T-cell (primary cell): ENCODE measurements at regions not wholly inside any gene's neighbourhood (a gene's known extent, or its start where the extent isn't known, plus 50 kb on each side); places are given as distances from the start of the nearest gene placed in this dataset.

Experiments used
- ATAC-seq, 4 experiments: fragments of 200-7000 bp in 3 of 4; fragments of 150-1000 bp in 1 of 4; cut with Tn5 transposase; replicated peaks in 1 of 4; 1 replicate in 3 of 4; 2 replicates in 1 of 4; pipeline ENCODE4 v1.10.0; 2021; ENCODE audit warnings: moderate library complexity in 3 of 4, mild to moderate bottlenecking in 2 of 4, moderate number of reproducible peaks in 1 of 4
- CTCF ChIA-PET, 2 donors: fragments of 300-600 bp; sonication (Branson Sonifier 250); formaldehyde crosslinking; loops; one replicate each; lab custom pipeline; 2022; ENCODE audit warnings: antibody characterized with exemption in 2 of 2; lab: Charles Lee
- POLR2A ChIA-PET, 2 donors: fragments of 300-600 bp; sonication (Branson Sonifier 250); formaldehyde crosslinking; loops; one replicate each; lab custom pipeline; 2022; ENCODE audit warnings: antibody characterized with exemption in 2 of 2; lab: Charles Lee
- DNase-seq, 35 experiments: peaks; one replicate each; pipeline versions ENCODE4 v3.0.0 to v3.0.0-alpha.2; 2013 to 2023
- H3K27ac ChIP-seq: one replicate; pipeline ENCODE4 v1.5.1; 2013; ENCODE audit warnings: low read length
- H3K27me3 ChIP-seq, 2 experiments: replicated peaks in 1 of 2; 1 replicate in 1 of 2; 2 replicates in 1 of 2; pipeline versions ENCODE4 v1.6.1 to v1.7.0; 2013; ENCODE audit warnings: low read length in 1 of 2, mixed read lengths in 1 of 2; ENCODE audit not compliant: control insufficient read depth in 2 of 2, insufficient read depth in 2 of 2; ENCODE audit errors: extremely low read depth in 1 of 2
- H3K36me3 ChIP-seq, 2 donors: 1 replicate in 1 of 2; 2 replicates in 1 of 2; pipeline versions ENCODE4 v1.6.1 to v1.7.0; 2013; ENCODE audit warnings: low read length in 1 of 2; ENCODE audit not compliant: control insufficient read depth in 2 of 2, insufficient read depth in 1 of 2; ENCODE audit errors: extremely low read depth in 1 of 2
- H3K4me1 ChIP-seq, 2 experiments: 1 replicate in 1 of 2; 2 replicates in 1 of 2; pipeline versions ENCODE4 v1.6.1 to v1.7.0; 2013; ENCODE audit warnings: low read length in 2 of 2, mixed read lengths in 1 of 2; ENCODE audit not compliant: insufficient read depth in 2 of 2, control insufficient read depth in 1 of 2; ENCODE audit errors: extremely low read depth in 1 of 2
- H3K4me3 ChIP-seq, 2 donors: 1 replicate in 1 of 2; 2 replicates in 1 of 2; pipeline versions ENCODE4 v1.5.1 to v1.7.0; 2013; ENCODE audit warnings: mild to moderate bottlenecking in 2 of 2, low read length in 1 of 2, moderate library complexity in 1 of 2; ENCODE audit not compliant: control insufficient read depth in 1 of 2; ENCODE audit errors: extremely low read depth in 1 of 2
- H3K9me3 ChIP-seq: 2 replicates; pipeline ENCODE4 v1.7.0; 2013
- H3K27ac Mint-ChIP-seq, 2 donors: one replicate each; pipeline ENCODE4 v1.8.0; 2020 to 2021; ENCODE audit warnings: mild to moderate bottlenecking in 2 of 2, mixed read lengths in 2 of 2
- H3K27me3 Mint-ChIP-seq, 2 donors: one replicate each; pipeline ENCODE4 v1.8.0; 2021 to 2022; ENCODE audit warnings: mixed read lengths in 2 of 2
- H3K36me3 Mint-ChIP-seq: one replicate; pipeline ENCODE4 v1.8.0; 2021; ENCODE audit warnings: mixed read lengths
- H3K4me1 Mint-ChIP-seq, 3 donors: one replicate each; pipeline ENCODE4 v1.8.0; 2020 to 2022; ENCODE audit warnings: mixed read lengths in 3 of 3, mild to moderate bottlenecking in 1 of 3
- H3K4me3 Mint-ChIP-seq, 3 donors: one replicate each; pipeline ENCODE4 v1.8.0; 2020 to 2022; ENCODE audit warnings: mild to moderate bottlenecking in 3 of 3, mixed read lengths in 3 of 3, moderate library complexity in 3 of 3
- H3K9me3 Mint-ChIP-seq, 3 donors: one replicate each; pipeline ENCODE4 v1.8.0; 2020 to 2022; ENCODE audit warnings: mixed read lengths in 3 of 3
- WGBS: methylation state at CpG from one replicate; pipeline ENCODE4 v1.1.5; 2013; ENCODE audit warnings: missing lambda C conversion rate; ENCODE audit not compliant: insufficient coverage; 5-methylcytosine and 5-hydroxymethylcytosine counted together

DNA sequence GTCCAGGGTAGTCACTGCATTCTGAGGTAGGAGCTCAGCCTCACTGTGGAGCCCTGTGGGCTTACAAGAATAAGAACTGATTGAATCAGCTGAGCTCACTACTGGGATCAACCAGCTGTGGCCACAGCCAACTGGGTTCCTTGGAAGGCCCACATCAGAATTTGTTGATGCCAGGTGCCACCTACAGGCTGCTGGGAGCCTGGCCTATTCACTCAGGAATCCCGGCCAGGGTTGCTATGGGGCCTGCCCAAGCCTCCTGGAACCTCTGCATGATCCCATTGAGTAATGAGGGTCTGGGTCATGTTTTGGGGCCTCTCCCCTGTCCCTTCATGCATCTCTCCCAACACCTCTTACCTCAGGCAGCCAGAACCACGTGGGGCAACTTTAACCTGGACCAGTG, 53.9 kb upstream of the KIAA1210 start:
- Mint-ChIP-seq H3K36me3 (no peaks in the 10 kb centered on the region), H3K9me3 (no peaks in the 10 kb centered on the region), H3K4me3 (no peak overlapping the region), H3K27ac (no peak overlapping the region), H3K4me1 (no peaks in the 10 kb centered on the region), H3K27me3 (peaks cover 0 to 22% of the 10 kb centered on the region in 2 donors)
- WGBS, result no CpG with 5 or more reads among the region's 2 CpGs
- ChIA-PET CTCF (no interaction called here), POLR2A (interaction anchor here in 1 of 2 donors (0.6 kb wide), 1 partner anchor 218 kb away, joined by 3 read pairs; the partner anchor contains the start of gene SLC25A43)
- Histone ChIP-seq H3K9me3 (no peaks in the 10 kb centered on the region), H3K4me1 (no peaks in the 10 kb centered on the region), H3K36me3 (no peaks in the 10 kb centered on the region), H3K27ac (no peak overlapping the region), H3K4me3 (no peak overlapping the region), H3K27me3 (no peaks in the 10 kb centered on the region)
- DNase-seq, result no peak
- ATAC-seq, result no peak

DNA sequence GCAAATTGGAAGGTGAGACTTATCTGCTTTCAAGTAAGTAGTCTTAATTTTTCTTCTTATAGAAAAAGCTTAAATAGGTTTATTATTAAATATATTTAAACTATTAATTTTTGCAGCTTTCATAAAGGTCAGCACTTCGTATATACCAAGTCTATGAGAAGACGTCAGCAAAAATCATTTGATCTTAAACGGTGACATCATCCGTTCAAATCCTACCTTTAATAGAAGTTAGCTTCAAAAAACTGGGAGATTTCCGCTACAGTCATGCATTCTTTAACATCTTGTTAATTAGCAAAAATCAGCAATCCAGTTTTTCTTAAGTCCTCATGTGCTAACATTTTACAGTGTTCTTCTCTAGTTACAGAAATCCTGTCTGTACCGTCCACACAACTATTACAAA, 49.9 kb upstream of the PGRMC1 start:
- no peaks in the 10 kb centered on the region for H3K4me1 Mint-ChIP-seq
- no peak overlapping the region for H3K27ac Mint-ChIP-seq
- H3K27me3 ChIP-seq, result no peaks in the 10 kb centered on the region
- H3K36me3 ChIP-seq, result no peaks in the 10 kb centered on the region
- WGBS, result 100% methylated on average over 2 of the region's 6 CpGs
- no peaks in the 10 kb centered on the region for H3K9me3 ChIP-seq
- no peak overlapping the region for H3K4me3 ChIP-seq
- H3K9me3 Mint-ChIP-seq, result no peaks in the 10 kb centered on the region
- no peak for DNase-seq
- H3K27ac ChIP-seq, result no peak overlapping the region
- H3K4me3 Mint-ChIP-seq, result no peak overlapping the region
- H3K4me1 ChIP-seq, result no peaks in the 10 kb centered on the region
- peaks cover 0 to 27% of the 10 kb centered on the region in 2 donors for H3K27me3 Mint-ChIP-seq
- ChIA-PET POLR2A (no interaction called here), CTCF (no interaction called here)
- H3K36me3 Mint-ChIP-seq, result no peaks in the 10 kb centered on the region
- ATAC-seq, result no peak
